T-helper 9 cell (primary cell): ENCODE measurements at regions not wholly inside any gene's neighbourhood (a gene's known extent, or its start where the extent isn't known, plus 50 kb on each side); places are given as distances from the start of the nearest gene placed in this dataset.
"Not testable (repeated sequence)": the region's sequence is repeated elsewhere in the genome, so short reads cannot be mapped to it uniquely, and the experiment has no call there.

Source experiments
- DNase-seq: peaks from one replicate; pipeline ENCODE4 v3.0.0-alpha.2; 2020

- DNase-seq, result no peak
Observed at GRCh38 chr5:6106756-6107155, 271.6 kb downstream of the MED10 start.

DNA sequence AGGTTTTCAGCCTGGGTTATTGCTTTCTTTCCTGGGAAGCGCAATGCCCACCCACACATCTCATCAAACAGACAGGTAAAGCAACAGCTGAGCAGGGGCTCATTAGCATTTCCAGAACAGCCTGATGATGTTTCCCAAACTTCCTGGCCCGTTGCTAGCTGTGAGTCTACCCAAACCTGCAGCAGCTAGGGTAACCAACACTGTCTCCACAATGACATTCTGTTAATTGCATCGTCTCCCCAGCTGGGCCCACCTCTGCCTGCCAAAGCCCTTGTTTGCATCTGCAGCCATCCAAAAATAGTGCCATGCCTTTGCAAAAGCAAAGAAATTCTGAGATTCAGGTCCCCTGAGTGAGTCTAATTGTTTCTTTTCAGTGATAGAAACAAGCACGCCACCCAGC is 273.0 kb downstream of the MED10 start:
- no peak for DNase-seq

GRCh38 chr5:6096101-6096500 is 282.2 kb downstream of the MED10 start:
- no peak for DNase-seq

- DNase-seq, result not testable (repeated sequence)
Observed at GRCh38 chr5:6094180-6094579, 284.2 kb downstream of the MED10 start.

GRCh38 chr5:6090838-6091237 is 287.5 kb downstream of the MED10 start:
- no peak for DNase-seq

GRCh38 chr5:6090079-6090654 is 288.2 kb downstream of the MED10 start:
- DNase-seq, result no peak

GRCh38 chr5:6088706-6089105 is 289.6 kb downstream of the MED10 start:
- no peak for DNase-seq

- DNase-seq, result no peak
Observed at GRCh38 chr5:6087576-6087975, 290.8 kb downstream of the MED10 start.

DNA sequence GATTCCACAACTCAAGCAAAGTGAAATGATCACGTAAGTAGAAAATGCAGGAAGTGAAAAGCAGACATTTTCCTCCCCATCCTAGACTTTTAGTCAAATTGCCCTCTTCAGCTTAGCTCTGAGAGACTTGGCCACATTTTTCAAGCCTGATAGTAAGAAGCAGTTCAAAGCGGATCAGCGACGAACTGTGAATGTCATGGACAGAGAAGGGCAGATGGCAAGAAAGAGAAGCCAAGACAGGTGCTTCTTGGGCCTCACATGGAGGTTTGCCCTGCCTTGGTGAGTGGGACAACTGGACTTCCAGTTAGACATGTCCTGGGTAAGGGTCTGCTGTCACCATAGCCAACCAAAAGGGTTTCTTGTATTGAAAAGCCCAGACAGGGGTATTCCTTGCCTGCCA is 291.5 kb downstream of the MED10 start:
- no peak for DNase-seq

DNA sequence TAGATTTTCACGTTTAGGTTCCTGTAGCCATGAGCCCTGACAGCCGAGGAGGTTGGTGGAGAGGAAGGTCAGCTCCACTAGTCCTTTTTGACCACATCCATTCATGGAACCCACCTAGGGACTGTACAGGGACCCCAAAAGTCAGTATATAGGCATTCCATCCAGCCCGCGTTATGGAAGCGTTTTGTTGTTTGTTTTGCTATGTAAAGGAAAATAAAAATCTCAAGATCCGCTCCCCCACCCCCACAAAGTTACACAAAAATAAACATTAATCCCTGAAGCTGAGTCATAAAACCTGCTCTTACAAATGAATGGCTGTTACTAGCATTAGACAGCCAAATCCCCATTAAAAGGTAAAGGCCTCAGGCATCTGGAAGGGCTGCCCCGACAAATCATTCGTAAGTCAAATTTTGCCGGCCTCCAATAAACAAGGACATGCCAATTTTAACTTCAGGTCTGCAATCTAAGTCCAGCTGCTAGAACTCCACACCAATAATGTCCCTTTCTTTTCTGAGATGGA is 292.9 kb downstream of the MED10 start:
- DNase-seq, result no peak

- no peak for DNase-seq
Observed at GRCh38 chr5:6084836-6085235, 293.5 kb downstream of the MED10 start.

GRCh38 chr5:6084376-6084775 is 294.0 kb downstream of the MED10 start:
- DNase-seq, result no peak

GRCh38 chr5:6083311-6083978 is 294.9 kb downstream of the MED10 start:
- no peak for DNase-seq

- no peak for DNase-seq
Observed at GRCh38 chr5:6082685-6083084, 295.7 kb downstream of the MED10 start.

DNA sequence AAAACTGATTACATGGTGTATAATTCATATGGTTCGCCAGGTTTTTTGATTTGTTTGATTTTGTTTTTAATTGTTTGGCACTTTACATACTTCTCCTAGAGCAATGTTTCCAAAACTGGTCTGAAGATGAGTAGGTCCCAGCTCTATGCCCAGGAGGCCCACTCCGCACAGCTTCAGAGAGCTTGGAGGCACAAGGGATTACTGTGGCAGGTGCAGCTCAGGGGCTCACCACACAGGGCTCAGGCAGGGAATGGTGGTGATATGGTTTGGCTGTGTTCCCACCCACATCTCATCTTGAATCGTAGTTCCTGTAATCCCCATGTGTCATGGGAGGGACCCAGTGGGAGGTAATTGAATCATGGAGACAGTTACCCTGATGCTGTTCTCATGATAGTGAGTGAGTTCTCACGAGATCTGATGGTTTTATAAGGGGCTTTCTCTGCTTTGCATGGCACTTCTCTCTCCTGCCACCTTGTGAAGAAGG is 296.6 kb downstream of the MED10 start:
- DNase-seq, result no peak

DNA sequence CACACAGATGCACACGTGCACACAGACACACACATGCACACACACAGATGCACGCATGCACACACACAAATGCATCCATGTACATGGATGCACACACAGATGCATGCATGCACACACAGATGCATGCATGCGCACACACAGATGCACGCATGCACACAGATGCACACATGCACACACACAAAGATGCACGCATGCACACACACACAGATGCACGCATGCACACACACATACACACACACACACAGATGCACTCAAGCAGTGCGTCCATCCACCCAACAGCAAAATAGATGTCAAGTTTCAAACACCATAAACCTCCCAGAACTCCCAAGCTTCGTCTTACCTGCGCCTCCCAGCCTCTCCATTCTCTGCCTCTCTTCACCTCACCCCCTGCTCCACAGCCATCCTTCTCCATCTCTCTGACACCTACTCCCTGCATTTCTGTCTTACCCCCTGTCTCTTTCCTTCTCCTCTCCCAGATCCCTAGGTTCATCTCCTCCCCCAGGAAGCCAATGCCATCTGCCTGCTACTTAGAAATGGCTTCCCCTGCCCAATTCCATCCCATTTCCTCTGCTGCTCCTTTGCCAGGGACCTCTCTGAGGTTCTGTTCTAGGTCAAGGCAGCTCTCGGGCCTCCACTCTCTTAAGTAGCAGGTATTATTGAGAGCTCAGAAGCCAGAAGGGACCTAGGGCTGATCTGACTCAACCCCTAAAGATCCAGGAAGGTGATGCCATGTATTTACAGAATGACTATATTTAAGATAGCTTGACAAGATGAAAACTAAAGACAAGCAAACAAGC is 297.2 kb downstream of the MED10 start:
- DNase-seq, result no peak

GRCh38 chr5:6080436-6080835 is 297.9 kb downstream of the MED10 start:
- no peak for DNase-seq

- DNase-seq, result no peak
Observed at GRCh38 chr5:6078881-6079280, 299.5 kb downstream of the MED10 start.

DNA sequence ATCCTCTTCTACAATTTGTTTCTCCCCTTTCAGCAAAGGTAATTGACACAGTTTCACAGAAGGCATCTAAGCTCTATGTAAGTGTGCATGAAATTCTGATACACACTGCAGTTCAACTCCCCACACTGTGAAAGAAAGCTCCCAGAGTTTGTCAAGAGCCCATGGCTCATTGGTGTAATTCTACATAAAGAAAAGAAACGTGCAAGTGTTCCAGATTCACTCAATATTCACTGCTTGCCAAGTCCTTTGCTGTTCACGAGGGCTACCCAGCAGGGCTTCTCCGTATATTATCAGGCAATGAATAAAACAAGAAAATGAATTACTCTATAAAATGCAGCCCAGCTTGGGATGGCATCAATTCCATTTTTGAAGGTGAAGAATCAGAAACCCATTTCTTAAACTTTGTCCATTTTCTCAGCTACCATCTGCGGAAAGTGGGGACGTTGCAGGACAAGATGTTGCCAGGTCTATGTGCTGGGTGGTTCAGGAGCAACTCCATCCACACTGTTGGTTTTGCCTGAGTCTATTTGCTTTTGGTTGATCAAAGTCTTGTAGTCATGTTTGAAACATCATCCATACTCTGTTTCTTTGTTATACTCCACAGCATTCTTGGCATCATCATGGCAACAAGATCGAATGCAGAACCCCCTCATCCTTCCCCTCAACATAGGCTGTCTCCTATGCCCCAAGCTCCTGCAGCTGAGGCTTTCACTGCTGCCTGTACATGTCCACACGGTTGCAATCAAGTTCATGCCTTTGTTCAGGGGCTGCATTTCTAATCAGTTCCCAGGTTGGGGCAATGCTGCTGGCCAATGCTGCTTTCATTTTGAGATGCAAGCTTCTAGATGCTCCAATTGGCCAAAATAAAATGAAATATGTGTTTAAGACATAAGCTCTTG is 301.8 kb downstream of the MED10 start:
- DNase-seq, result no peak

GRCh38 chr5:6072488-6072887 is 305.9 kb downstream of the MED10 start:
- not testable (repeated sequence) for DNase-seq

DNA sequence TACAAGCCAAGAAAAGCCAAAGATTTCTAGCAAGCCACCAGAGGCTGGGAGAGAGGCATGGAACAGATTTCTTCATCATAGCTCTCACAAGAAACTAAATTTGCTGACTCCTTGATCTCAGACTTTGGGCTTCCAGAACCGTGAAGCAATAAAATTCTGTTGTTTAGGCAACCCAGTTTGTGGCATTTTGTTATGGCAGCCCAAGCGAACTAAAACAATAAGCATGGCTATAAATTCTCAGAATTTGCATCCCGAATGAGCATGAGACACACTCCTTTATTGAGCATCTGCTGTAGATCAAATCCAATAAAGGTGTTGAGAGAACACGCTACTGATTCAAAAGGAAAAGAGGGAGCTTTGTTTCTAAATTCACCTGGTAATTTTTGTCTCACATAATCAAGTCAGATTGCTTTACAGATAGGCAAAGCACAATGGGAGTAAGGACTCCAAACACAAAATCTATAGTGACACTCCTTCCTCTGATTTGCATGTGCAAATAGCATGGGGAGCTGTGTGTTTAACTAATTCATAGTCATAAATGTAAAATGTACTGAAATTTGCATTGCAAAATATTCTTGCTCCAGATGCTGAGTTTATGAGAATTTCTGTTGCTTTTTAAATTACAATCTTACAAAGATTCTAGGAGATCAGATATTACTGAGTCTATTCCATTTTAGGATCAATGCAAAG is 308.7 kb downstream of the MED10 start:
- DNase-seq, result no peak

- no peak for DNase-seq
Observed at GRCh38 chr5:6066016-6066415, 312.3 kb downstream of the MED10 start.
